ENCODE measurements at regions not wholly inside any gene's neighbourhood (a gene's known extent, or its start where the extent isn't known, plus 50 kb on each side); places are given as distances from the start of the nearest gene placed in this dataset.

DNA sequence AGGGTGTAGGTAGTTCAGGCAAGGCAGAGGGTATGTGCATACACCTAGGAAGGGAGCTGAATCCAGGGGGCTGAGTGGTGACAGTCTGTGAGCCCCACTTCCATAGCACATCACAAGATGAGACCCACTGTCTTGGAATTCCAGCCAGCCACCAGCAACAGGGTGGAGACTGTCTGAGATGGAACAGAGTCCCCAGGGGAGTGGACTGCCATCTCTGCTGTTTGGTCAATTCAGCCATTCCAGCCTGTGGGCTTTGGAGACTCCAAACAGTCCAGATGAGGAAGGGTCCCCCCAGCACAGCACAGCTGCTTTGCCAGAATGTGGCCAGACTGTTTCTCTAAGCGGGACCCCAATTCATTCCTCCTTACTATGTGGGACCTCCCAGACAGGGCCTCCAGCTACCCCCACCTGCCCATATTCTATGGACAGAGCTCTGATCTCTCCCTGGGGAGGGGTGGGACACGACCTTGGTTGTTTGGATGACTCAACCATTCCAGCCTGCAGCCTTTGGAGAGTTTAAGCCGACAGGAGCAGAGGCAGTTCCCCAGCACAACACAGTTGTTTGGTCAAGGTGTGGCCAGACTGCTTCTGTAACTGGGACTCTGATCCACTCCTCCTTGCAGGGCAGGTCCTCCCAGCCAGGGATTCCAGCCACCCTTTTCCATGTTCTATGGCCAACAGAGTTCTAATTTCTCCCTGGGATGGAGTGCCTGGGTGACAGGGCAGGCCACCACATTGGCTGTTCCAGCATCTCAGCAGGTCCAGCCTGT, 178.0 kb downstream of the RND3 start:
- Mint-ChIP-seq H3K36me3 (ENCODE audit: low read depth) (peaks cover 15% of the 10 kb centered on the region), H3K9me3 (peaks cover 33% of the 10 kb centered on the region), H3K4me3 (no peak overlapping the region), H3K4me1 (peaks cover 15% of the 10 kb centered on the region), H3K27me3 (ENCODE audit: low read depth, poor library complexity) (peaks cover 3% of the 10 kb centered on the region), H3K27ac (no peak overlapping the region)
- TF ChIP-seq, protein P1, sequence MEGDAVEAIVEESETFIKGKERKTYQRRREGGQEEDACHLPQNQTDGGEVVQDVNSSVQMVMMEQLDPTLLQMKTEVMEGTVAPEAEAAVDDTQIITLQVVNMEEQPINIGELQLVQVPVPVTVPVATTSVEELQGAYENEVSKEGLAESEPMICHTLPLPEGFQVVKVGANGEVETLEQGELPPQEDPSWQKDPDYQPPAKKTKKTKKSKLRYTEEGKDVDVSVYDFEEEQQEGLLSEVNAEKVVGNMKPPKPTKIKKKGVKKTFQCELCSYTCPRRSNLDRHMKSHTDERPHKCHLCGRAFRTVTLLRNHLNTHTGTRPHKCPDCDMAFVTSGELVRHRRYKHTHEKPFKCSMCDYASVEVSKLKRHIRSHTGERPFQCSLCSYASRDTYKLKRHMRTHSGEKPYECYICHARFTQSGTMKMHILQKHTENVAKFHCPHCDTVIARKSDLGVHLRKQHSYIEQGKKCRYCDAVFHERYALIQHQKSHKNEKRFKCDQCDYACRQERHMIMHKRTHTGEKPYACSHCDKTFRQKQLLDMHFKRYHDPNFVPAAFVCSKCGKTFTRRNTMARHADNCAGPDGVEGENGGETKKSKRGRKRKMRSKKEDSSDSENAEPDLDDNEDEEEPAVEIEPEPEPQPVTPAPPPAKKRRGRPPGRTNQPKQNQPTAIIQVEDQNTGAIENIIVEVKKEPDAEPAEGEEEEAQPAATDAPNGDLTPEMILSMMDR (IDR thresholded peaks at IDR 0.05), result no peak
- DNase-seq, result no peak

DNA sequence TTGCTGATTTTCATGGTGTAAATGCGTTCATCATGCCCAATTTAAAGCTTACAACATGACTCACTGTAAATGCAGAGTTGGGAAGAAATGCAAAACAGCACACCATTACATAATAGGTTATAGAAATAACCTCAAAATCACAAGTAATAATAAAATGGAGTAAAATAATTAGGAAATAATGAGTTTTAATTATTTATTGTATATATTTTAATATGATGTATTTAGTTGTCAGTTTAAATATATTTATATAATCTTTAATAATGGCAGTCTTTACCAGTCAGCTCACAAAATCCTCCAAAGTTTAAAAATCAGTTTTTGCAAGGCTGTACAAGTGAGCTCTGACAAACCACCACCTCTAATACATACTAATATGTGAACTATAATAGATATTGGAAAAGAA, 180.2 kb downstream of the RND3 start:
- H3K9me3 Mint-ChIP-seq, result peaks cover 33% of the 10 kb centered on the region
- H3K27ac Mint-ChIP-seq, result no peak overlapping the region
- H3K27me3 Mint-ChIP-seq (ENCODE audit: low read depth, poor library complexity), result peaks cover 3% of the 10 kb centered on the region
- H3K4me3 Mint-ChIP-seq, result no peak overlapping the region
- TF ChIP-seq, protein P1 (IDR thresholded peaks at IDR 0.05), result no peak
- DNase-seq, result no peak
- peaks cover 15% of the 10 kb centered on the region for H3K4me1 Mint-ChIP-seq
- H3K36me3 Mint-ChIP-seq (ENCODE audit: low read depth), result peaks cover 8% of the 10 kb centered on the region

DNA sequence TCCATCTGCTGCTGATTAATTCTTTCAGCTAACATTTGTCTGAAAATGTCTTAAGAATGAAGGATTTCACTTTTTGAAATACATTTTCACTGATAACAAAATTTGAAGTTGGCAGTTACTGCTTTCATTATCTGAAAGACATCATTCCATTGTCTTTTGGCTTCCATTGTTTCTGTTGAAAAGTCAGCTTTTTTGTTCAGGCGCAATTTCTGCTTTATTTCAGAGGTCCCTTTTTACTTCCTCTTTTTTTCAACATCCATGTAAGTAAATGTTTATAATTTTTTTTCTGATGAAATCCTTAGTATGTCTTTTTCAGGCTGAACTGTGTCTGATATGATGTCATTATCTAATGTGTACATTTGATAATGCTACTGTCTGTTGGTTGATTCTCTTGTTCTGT, 184.2 kb downstream of the RND3 start:
- Mint-ChIP-seq H3K36me3 (ENCODE audit: low read depth) (peaks cover 15% of the 10 kb centered on the region), H3K4me3 (no peak overlapping the region), H3K27ac (no peak overlapping the region), H3K9me3 (peaks cover 56% of the 10 kb centered on the region), H3K4me1 (no peaks in the 10 kb centered on the region), H3K27me3 (ENCODE audit: low read depth, poor library complexity) (peaks cover 3% of the 10 kb centered on the region)
- no peak for DNase-seq
- TF ChIP-seq, protein P1 (IDR thresholded peaks at IDR 0.05), result no peak

DNA sequence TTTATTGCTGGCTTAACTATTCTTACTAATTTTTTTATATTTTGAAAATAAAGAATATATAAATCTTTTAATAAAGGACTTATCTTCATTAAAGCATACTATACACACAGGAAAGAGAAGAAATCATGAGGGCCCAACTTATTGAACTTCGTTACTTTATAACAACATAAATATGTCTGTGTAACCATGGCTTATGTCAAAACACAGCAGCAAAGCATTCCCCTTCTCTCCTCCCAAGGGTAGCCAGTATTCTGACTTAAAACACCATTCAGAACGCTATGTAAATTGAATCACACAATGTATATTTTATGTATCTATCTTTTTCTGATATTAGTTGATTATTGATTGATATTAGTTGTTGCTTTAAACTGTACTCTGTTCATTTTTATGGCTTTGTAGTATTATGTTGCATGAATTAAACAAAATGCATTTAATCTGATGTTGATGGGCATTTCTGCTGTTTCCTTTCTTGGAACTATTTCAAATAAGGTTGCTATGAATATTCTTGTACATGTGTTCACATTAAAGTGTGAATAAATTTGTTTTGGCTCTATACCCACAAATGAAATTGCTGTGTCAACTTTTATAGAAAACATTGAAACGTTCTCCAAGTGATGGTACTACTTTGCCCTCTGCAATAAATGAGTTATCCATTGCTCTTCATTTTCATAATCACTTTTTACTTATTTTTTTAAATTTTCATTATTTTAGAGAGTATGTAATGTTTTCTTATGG, 188.7 kb downstream of the RND3 start:
- Mint-ChIP-seq H3K27me3 (ENCODE audit: low read depth, poor library complexity) (no peaks in the 10 kb centered on the region), H3K4me3 (no peak overlapping the region), H3K9me3 (peaks cover 43% of the 10 kb centered on the region), H3K36me3 (ENCODE audit: low read depth) (peaks cover 15% of the 10 kb centered on the region), H3K4me1 (no peaks in the 10 kb centered on the region), H3K27ac (no peak overlapping the region)
- TF ChIP-seq, protein P1 (IDR thresholded peaks at IDR 0.05), result no peak
- DNase-seq, result no peak

DNA sequence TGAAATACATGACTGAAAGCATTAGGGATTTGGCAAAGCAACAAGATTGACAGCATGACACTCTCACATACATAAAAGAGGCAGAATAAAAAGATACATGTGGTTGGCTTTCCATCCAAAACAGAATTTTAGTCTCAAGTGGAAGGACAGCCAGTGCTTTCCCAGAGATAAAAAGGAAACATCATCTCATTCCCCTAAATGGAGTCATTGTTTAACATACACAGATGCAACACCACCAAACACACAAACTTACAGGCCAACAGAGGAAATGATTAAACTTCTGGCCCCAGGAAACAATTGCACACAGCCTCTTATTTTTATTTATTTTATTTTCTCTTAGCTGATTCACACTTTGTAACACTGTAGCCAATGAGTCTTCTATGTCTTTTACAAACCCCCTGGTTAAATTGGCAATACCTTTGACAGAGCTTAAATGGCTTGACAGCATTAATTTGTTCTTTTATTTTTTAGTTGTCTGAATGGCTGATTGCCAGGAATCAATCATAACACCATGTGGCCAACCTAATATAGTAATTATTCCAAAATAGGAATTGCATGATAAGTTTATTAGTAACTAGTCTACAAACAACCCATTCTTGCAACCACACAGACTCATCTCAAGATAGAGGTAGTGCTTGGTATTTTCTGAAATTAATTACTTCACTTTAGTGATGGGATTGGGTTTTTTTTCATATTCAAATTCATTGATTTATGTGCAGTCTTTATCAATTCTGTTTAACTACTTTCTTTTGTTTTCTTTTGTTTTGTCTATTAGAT, 190.5 kb downstream of the RND3 start:
- H3K4me1 Mint-ChIP-seq, result no peaks in the 10 kb centered on the region
- TF ChIP-seq, protein P1 (IDR thresholded peaks at IDR 0.05), result no peak
- H3K4me3 Mint-ChIP-seq, result no peak overlapping the region
- no peak for DNase-seq
- no peak overlapping the region for H3K27ac Mint-ChIP-seq
- peaks cover 6% of the 10 kb centered on the region for H3K36me3 Mint-ChIP-seq (ENCODE audit: low read depth)
- H3K27me3 Mint-ChIP-seq (ENCODE audit: low read depth, poor library complexity), result no peaks in the 10 kb centered on the region
- peaks cover 34% of the 10 kb centered on the region for H3K9me3 Mint-ChIP-seq

All from nephron progenitor cell (in vitro differentiated cells).